HepG2 (cell line): ENCODE measurements at regions not wholly inside any gene's neighbourhood (a gene's known extent, or its start where the extent isn't known, plus 50 kb on each side); places are given as distances from the start of the nearest gene placed in this dataset.

Source experiments
- ARID5B ChIP-seq: IDR thresholded peaks from 2 replicates; pipeline ENCODE4 v1.4.0; 2020; ENCODE audit warnings: mild to moderate bottlenecking, missing genetic modification reagents
- ESRRA ChIP-seq: sonication (generic); formaldehyde crosslinking; IDR thresholded peaks from 2 replicates; pipeline ENCODE4 v1.5.1; 2020; ENCODE audit warnings: mild to moderate bottlenecking, low read depth, missing genetic modification reagents
- GABPB1 ChIP-seq: IDR thresholded peaks from 2 replicates; pipeline ENCODE4 v1.6.1; 2016; ENCODE audit warnings: mild to moderate bottlenecking, missing genetic modification reagents, moderate library complexity, missing compliant biosample characterization
- HDAC6 ChIP-seq: fragments of 200-600 bp; sonication (generic); IDR thresholded peaks from 2 replicates; pipeline ENCODE4 v1.7.0; 2017; ENCODE audit warnings: mild to moderate bottlenecking, antibody characterized with exemption, low read length, low read depth
- KMT2B ChIP-seq: IDR thresholded peaks from 2 replicates; pipeline ENCODE4 v1.6.1; 2016; ENCODE audit warnings: missing genetic modification reagents, missing compliant biosample characterization
- MAFG ChIP-seq: sonication (generic); formaldehyde crosslinking; IDR thresholded peaks from 2 replicates; pipeline ENCODE4 v1.5.1; 2020; ENCODE audit warnings: mild to moderate bottlenecking, missing genetic modification reagents
- MIER2 ChIP-seq: IDR thresholded peaks from 2 replicates; pipeline ENCODE4 v1.6.1; 2016; ENCODE audit warnings: missing biosample characterization, missing genetic modification reagents
- PCBP2 ChIP-seq: fragments of 200-400 bp; formaldehyde crosslinking; optimal IDR thresholded peaks from 2 replicates; pipeline ENCODE3; 2018; ENCODE audit warnings: low read length, low read depth; ENCODE audit not compliant: poor library complexity, severe bottlenecking
- POLR2AphosphoS2 ChIP-seq: IDR thresholded peaks from 2 replicates; pipeline ENCODE4 v1.6.1; 2011; ENCODE audit warnings: low read depth, low read length, improper control_type of control experiment
- SNRNP70 ChIP-seq: fragments of 200-400 bp; formaldehyde crosslinking; IDR thresholded peaks from 2 replicates; pipeline ENCODE4 v1.6.1; 2017; ENCODE audit warnings: mild to moderate bottlenecking, low read depth, low read length, moderate library complexity
- TCF12 ChIP-seq, 2 experiments: fragments of 450-650 bp in 1 of 2; sonication (generic) in 1 of 2; formaldehyde crosslinking in 1 of 2; IDR thresholded peaks; 2 replicates each; pipeline versions ENCODE4 v1.6.1 to v1.8.0; 2017 to 2022; ENCODE audit warnings: antibody characterized with exemption in 1 of 2, mild to moderate bottlenecking in 1 of 2, missing genetic modification reagents in 1 of 2, moderate library complexity in 1 of 2
- ZFP36L2 ChIP-seq: sonication (generic); formaldehyde crosslinking; IDR thresholded peaks from 2 replicates; pipeline ENCODE4 v1.4.0; 2020; ENCODE audit warnings: missing genetic modification reagents
- ZFP37 ChIP-seq: sonication (generic); formaldehyde crosslinking; IDR thresholded peaks from 2 replicates; pipeline ENCODE4 v1.4.0; 2020; ENCODE audit warnings: missing genetic modification reagents, borderline replicate concordance
- ZMYM4 ChIP-seq: sonication (generic); formaldehyde crosslinking; IDR thresholded peaks from 2 replicates; pipeline ENCODE4 v1.8.1; 2023; ENCODE audit warnings: mild to moderate bottlenecking, missing genetic modification reagents
- ZNF335 ChIP-seq: sonication (generic); formaldehyde crosslinking; IDR thresholded peaks from 2 replicates; pipeline ENCODE4 v1.4.0; 2020; ENCODE audit warnings: missing genetic modification reagents
- ZNF460 ChIP-seq: sonication (generic); formaldehyde crosslinking; IDR thresholded peaks from 2 replicates; pipeline ENCODE4 v1.5.1; 2020; ENCODE audit warnings: missing genetic modification reagents, mild to moderate bottlenecking, borderline replicate concordance
- ZNF468 ChIP-seq: sonication (generic); formaldehyde crosslinking; IDR thresholded peaks from 2 replicates; pipeline ENCODE4 v1.8.0; 2022; ENCODE audit warnings: mild to moderate bottlenecking, moderate library complexity, missing genetic modification reagents
- ZNF580 ChIP-seq: IDR thresholded peaks from 2 replicates; pipeline ENCODE4 v1.6.1; 2016; ENCODE audit warnings: low read depth, borderline replicate concordance
- ZNF724P ChIP-seq: sonication (generic); formaldehyde crosslinking; IDR thresholded peaks from 2 replicates; pipeline ENCODE4 v1.8.0; 2022; ENCODE audit warnings: missing genetic modification reagents, borderline replicate concordance
- ZNF761 ChIP-seq: sonication (generic); formaldehyde crosslinking; conservative IDR thresholded peaks from 2 replicates; pipeline ENCODE4 v1.4.0; 2020; ENCODE audit warnings: mild to moderate bottlenecking, missing genetic modification reagents
- TF ChIP-seq, protein P1 (sequence below): sonication (generic); formaldehyde crosslinking; IDR thresholded peaks from 2 replicates; pipeline ENCODE4 v1.5.1; 2020; ENCODE audit warnings: missing genetic modification reagents, mild to moderate bottlenecking, borderline replicate concordance
- TF ChIP-seq, protein P2 (sequence below): sonication (generic); formaldehyde crosslinking; IDR thresholded peaks from 2 replicates; pipeline ENCODE4 v1.8.1; 2023; ENCODE audit warnings: missing genetic modification reagents, mild to moderate bottlenecking, borderline replicate concordance
- TF ChIP-seq, protein P3 (sequence below): sonication (generic); formaldehyde crosslinking; IDR thresholded peaks from 2 replicates; pipeline ENCODE4 v1.8.1; 2023; ENCODE audit warnings: mild to moderate bottlenecking, moderate library complexity, missing genetic modification reagents

GRCh38 chr16:81181013-81181720, 57.3 kb upstream of the BCO1 start (continued):
- no peak for TF ChIP-seq POLR2AphosphoS2
- no peak for TF ChIP-seq ZNF761 (CRISPR knock-in tag)
- no peak for TF ChIP-seq ZMYM4 (CRISPR knock-in tag)
- no peak for TF ChIP-seq ZFP36L2 (CRISPR knock-in tag)
- TF ChIP-seq TCF12 (IDR thresholded peaks at IDR 0.05), result no peak
- TF ChIP-seq TCF12 (CRISPR knock-in tag; IDR thresholded peaks at IDR 0.05), result no peak
- no peak for TF ChIP-seq HDAC6
- TF ChIP-seq ZFP37 (CRISPR knock-in tag), result no peak
- TF ChIP-seq, protein P1, sequence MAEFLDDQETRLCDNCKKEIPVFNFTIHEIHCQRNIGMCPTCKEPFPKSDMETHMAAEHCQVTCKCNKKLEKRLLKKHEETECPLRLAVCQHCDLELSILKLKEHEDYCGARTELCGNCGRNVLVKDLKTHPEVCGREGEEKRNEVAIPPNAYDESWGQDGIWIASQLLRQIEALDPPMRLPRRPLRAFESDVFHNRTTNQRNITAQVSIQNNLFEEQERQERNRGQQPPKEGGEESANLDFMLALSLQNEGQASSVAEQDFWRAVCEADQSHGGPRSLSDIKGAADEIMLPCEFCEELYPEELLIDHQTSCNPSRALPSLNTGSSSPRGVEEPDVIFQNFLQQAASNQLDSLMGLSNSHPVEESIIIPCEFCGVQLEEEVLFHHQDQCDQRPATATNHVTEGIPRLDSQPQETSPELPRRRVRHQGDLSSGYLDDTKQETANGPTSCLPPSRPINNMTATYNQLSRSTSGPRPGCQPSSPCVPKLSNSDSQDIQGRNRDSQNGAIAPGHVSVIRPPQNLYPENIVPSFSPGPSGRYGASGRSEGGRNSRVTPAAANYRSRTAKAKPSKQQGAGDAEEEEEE (CRISPR knock-in tag), result no peak; the same call in 1 of the 2 replicates
- TF ChIP-seq, protein P2, sequence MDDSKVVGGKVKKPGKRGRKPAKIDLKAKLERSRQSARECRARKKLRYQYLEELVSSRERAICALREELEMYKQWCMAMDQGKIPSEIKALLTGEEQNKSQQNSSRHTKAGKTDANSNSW (CRISPR knock-in tag), result no peak
- TF ChIP-seq ZNF724P (CRISPR knock-in tag), result 0 out of 2 replicates have a peak, but pooled peaks have one; percentile 59
- TF ChIP-seq MIER2 (CRISPR knock-in tag), result peak; percentile 14; the same call in 1 of the 2 replicates
- 0 out of 2 replicates have a peak, but pooled peaks have one; percentile 24 for TF ChIP-seq ZNF335 (CRISPR knock-in tag)
- peak; percentile 50 for TF ChIP-seq KMT2B
- no peak for TF ChIP-seq MAFG (CRISPR knock-in tag)
- TF ChIP-seq, protein P3, sequence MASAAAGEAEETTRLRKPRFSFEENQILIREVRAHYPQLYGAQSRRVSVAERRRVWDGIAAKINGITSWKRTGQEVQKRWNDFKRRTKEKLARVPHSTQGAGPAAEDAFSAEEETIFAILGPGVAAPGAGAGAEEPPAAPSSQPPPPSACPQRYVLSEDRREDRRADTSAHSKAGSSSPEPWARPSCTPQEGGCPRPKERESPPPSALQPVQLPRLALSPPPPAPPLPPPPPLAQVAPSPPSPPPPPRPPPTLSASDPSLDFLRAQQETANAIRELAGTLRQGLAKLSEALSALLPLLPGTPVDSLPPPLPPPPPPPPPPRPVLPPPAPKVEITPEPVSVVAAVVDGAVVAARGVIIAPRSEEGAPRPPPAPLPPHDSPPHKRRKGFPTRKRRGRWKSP (CRISPR knock-in tag), result no peak
- TF ChIP-seq ZNF468 (CRISPR knock-in tag), result no peak
- peak; percentile 37 for TF ChIP-seq GABPB1 (CRISPR knock-in tag)
- no peak for TF ChIP-seq SNRNP70
- TF ChIP-seq ZNF580 (CRISPR knock-in tag), result no peak
- peak; percentile 82 for TF ChIP-seq ARID5B (CRISPR knock-in tag)
- no peak for TF ChIP-seq PCBP2
- TF ChIP-seq ESRRA (CRISPR knock-in tag), result no peak
- no peak for TF ChIP-seq ZNF460 (CRISPR knock-in tag)
